Right atrium auricular region (tissue), 2 donors: ENCODE measurements at regions not wholly inside any gene's neighbourhood (a gene's known extent, or its start where the extent isn't known, plus 50 kb on each side); places are given as distances from the start of the nearest gene placed in this dataset.

Source experiments
- DNase-seq: peaks from one replicate; pipeline ENCODE4 v3.0.0-alpha.2; 2019; ENCODE audit warnings: low spot score
- H3K27ac ChIP-seq, 2 donors: fragments of 200-600 bp; sonication (generic); 1 replicate in 1 of 2; 2 replicates in 1 of 2; pipeline ENCODE4 v1.5.1; 2016 to 2019
- H3K27me3 ChIP-seq, 2 donors: fragments of 200-600 bp; sonication (generic); one replicate each; pipeline versions ENCODE4 v1.5.1 to v1.6.0; 2017 to 2019
- H3K36me3 ChIP-seq: fragments of 200-600 bp; sonication (generic); one replicate; pipeline ENCODE4 v1.5.1; 2016
- H3K4me1 ChIP-seq, 2 donors: fragments of 200-600 bp; sonication (generic); one replicate each; pipeline versions ENCODE4 v1.5.1 to v1.6.0; 2017 to 2019
- H3K4me3 ChIP-seq, 2 donors: fragments of 200-600 bp; sonication (generic); 1 replicate in 1 of 2; 2 replicates in 1 of 2; pipeline ENCODE4 v1.5.1; 2017 to 2019; ENCODE audit warnings: mild to moderate bottlenecking in 1 of 2, moderate library complexity in 1 of 2
- H3K9me3 ChIP-seq, 2 donors: fragments of 200-600 bp; sonication (generic); one replicate each; pipeline ENCODE4 v1.5.1; 2019
- TF ChIP-seq, protein P1 (sequence below), 2 donors: fragments of 200-600 bp; sonication (generic); IDR thresholded peaks; one replicate each; pipeline ENCODE4 v1.5.1; 2019; ENCODE audit warnings: antibody characterized with exemption in 2 of 2

DNA sequence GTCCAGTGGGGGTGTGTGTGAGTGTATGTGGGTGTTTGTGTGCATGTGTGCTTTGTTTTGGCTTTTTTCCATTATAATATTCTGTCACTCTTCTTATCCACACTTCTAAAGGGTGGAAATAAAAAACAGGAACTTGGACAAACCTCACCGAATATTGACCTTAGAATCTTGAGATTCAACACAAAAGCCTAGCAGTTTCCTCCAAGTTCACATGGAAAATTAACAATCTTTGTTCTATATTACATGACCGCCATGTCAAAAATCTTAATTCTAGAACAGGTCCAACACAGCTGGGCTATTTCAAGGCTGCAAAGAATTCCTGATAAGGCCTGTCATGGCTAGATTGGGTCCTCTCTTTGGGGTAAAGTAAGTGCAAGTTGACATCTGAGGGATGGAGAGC is 169.3 kb upstream of the OSR1 start:
- Histone ChIP-seq H3K36me3 (no peaks in the 10 kb centered on the region), H3K4me1 (no peaks in the 10 kb centered on the region), H3K4me3 (no peak overlapping the region), H3K9me3 (no peaks in the 10 kb centered on the region), H3K27ac (no peak overlapping the region), H3K27me3 (no peaks in the 10 kb centered on the region)
- TF ChIP-seq, protein P1, sequence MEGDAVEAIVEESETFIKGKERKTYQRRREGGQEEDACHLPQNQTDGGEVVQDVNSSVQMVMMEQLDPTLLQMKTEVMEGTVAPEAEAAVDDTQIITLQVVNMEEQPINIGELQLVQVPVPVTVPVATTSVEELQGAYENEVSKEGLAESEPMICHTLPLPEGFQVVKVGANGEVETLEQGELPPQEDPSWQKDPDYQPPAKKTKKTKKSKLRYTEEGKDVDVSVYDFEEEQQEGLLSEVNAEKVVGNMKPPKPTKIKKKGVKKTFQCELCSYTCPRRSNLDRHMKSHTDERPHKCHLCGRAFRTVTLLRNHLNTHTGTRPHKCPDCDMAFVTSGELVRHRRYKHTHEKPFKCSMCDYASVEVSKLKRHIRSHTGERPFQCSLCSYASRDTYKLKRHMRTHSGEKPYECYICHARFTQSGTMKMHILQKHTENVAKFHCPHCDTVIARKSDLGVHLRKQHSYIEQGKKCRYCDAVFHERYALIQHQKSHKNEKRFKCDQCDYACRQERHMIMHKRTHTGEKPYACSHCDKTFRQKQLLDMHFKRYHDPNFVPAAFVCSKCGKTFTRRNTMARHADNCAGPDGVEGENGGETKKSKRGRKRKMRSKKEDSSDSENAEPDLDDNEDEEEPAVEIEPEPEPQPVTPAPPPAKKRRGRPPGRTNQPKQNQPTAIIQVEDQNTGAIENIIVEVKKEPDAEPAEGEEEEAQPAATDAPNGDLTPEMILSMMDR (IDR thresholded peaks at IDR 0.05) = no peak
- no peak for DNase-seq

DNA sequence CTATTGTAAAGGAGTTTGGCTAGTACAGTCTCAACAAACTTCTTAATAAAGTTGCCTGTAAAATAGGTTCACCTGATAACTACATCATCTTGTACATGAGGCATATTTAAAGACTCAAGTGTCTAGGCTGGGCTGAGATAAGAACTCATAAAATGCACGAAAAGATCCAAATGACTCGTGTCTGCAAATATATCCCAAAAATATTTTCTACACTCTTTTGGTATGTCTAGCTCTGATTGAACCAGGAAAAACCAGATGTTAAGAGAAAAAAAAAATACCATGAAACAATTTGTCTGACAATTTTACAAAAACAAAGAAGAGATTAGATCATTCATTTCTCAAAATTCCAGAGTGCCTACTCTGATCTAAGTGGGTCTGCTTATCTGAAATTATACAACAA is 166.9 kb upstream of the OSR1 start:
- Histone ChIP-seq H3K27me3 (no peaks in the 10 kb centered on the region), H3K36me3 (no peaks in the 10 kb centered on the region), H3K27ac (no peak overlapping the region), H3K9me3 (no peaks in the 10 kb centered on the region), H3K4me3 (no peak overlapping the region), H3K4me1 (no peaks in the 10 kb centered on the region)
- TF ChIP-seq, protein P1 (IDR thresholded peaks at IDR 0.05) = no peak
- no peak for DNase-seq

DNA sequence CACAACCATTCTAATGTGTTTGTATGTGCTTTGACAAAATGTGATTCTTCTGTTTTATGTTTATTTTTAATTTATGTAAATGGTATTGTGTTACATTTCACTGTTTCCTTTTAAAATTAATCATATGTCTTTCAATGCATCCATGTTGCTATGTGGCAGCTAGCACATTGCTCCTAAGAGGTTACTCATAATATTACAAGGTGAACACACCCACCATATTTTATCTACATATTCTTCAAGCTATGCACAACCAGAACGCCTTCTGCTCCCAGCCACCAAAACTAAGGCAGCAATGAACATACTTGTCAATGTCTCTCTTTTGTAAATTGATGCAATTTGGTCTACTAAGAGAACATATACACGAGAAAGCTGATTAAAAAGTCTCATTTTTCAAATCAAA is 160.6 kb upstream of the OSR1 start:
- H3K27ac ChIP-seq = no peak overlapping the region
- no peaks in the 10 kb centered on the region for H3K27me3 ChIP-seq
- TF ChIP-seq, protein P1 (IDR thresholded peaks at IDR 0.05) = no peak
- H3K4me1 ChIP-seq = no peaks in the 10 kb centered on the region
- H3K4me3 ChIP-seq = no peak overlapping the region
- no peak for DNase-seq
- H3K9me3 ChIP-seq = no peaks in the 10 kb centered on the region
- no peaks in the 10 kb centered on the region for H3K36me3 ChIP-seq

DNA sequence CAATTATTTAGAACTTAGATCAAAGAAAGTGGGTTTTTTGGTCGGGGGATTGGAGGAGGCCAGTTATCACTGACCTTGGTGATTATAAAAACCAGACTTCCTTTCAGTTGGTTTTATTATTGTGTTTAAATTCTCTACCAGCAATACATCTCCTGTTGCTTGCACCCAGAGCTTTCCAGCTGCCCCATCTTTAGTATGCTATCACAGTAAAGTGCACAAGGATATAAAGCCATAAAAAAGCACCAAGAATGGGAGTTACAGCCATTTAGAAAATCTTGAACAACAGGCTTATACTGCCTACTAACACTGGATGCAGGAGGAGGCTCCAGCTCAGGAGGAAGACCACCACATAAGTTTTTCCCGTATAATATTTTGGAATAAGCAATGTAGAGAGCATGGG is 148.7 kb upstream of the OSR1 start:
- Histone ChIP-seq H3K27ac (no peak overlapping the region), H3K36me3 (no peaks in the 10 kb centered on the region), H3K27me3 (no peaks in the 10 kb centered on the region), H3K4me3 (no peak overlapping the region), H3K9me3 (no peaks in the 10 kb centered on the region), H3K4me1 (no peaks in the 10 kb centered on the region)
- TF ChIP-seq, protein P1 (IDR thresholded peaks at IDR 0.05) = no peak
- DNase-seq = no peak

DNA sequence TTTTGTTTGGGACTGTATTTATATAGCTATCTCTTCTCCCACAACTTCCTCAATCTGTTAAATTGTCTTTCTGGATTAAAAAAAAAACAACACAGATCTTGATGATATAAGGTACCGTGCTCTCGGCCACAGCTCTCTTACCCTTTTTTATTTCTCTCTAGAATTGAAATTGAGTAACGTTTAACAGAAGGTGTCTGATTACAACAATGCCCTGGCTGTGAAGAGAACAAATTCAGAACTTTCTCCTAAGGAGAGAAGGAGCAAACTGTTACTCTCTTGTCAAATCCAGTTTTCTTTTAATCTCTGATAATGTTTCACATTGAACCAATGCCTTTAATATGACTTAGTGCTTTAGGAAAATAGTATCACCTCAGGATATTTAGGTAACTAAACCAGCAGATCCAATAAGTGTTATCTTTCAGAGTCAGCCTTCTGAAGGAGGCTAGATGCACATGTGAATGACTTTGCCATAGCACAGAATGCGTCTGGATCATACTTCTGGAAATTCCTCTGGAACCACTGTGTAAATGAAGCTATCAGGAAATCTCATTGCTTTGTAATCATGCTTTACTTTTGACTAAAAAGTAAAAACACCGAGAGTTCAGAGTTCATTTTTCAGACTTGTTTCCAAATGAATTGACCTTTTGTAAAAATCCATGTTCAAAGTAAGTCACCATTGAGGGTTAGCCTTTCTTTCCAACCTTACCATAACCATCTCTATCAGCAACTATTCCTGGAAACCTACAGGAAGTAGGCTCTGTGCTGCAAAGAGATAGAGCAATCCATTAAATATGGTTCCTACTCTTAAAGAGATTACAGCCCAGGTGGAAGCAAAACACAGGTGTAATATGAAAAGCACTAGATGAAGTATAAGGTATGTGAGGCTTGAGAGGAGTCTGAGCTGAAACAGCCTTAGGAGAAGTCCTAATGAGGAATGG is 147.0 kb upstream of the OSR1 start:
- no peak overlapping the region for H3K4me3 ChIP-seq
- no peak overlapping the region for H3K27ac ChIP-seq
- no peaks in the 10 kb centered on the region for H3K9me3 ChIP-seq
- H3K36me3 ChIP-seq = no peaks in the 10 kb centered on the region
- no peak for DNase-seq
- H3K4me1 ChIP-seq = no peaks in the 10 kb centered on the region
- H3K27me3 ChIP-seq = no peaks in the 10 kb centered on the region
- TF ChIP-seq, protein P1 (IDR thresholded peaks at IDR 0.05) = no peak
